Astrocyte (in vitro differentiated cells and primary cell): ENCODE measurements at regions not wholly inside any gene's neighbourhood (a gene's known extent, or its start where the extent isn't known, plus 50 kb on each side); places are given as distances from the start of the nearest gene placed in this dataset.
A peak's percentile ranks its signal among the peaks of the same experiment; 100 is the strongest.

Source experiments
- DNase-seq: peaks from one replicate; pipeline ENCODE4 v3.0.0-alpha.2; 2010; ENCODE audit warnings: low read depth
- FAIRE-seq: peaks from 2 replicates; lab custom pipeline; 2011; peaks lifted over from hg19 to GRCh38; lab: Jason Lieb, UNC
- H2AFZ ChIP-seq: 2 replicates; pipeline ENCODE4 v1.6.0; 2012; ENCODE audit warnings: low read depth, low read length, inconsistent platforms
- H3K27ac ChIP-seq: 2 replicates; pipeline ENCODE4 v1.5.1; 2011; ENCODE audit warnings: low read depth, low read length, inconsistent platforms
- H3K27me3 ChIP-seq: 2 replicates; pipeline ENCODE4 v1.6.0; 2011; ENCODE audit warnings: low read length, inconsistent platforms; ENCODE audit not compliant: insufficient read depth
- H3K36me3 ChIP-seq: 2 replicates; pipeline ENCODE4 v1.5.1; 2011; ENCODE audit warnings: low read length, inconsistent platforms; ENCODE audit not compliant: insufficient read depth
- H3K4me1 ChIP-seq: 2 replicates; pipeline ENCODE4 v1.5.1; 2011; ENCODE audit warnings: low read length, inconsistent platforms; ENCODE audit not compliant: insufficient read depth
- H3K4me2 ChIP-seq: 2 replicates; pipeline ENCODE4 v1.6.0; 2012; ENCODE audit warnings: low read length, inconsistent platforms
- H3K4me3 ChIP-seq: 2 replicates; pipeline ENCODE4 v1.5.1; 2011; ENCODE audit warnings: low read depth, mild to moderate bottlenecking, low read length, inconsistent platforms; ENCODE audit not compliant: insufficient read depth
- H3K79me2 ChIP-seq: 2 replicates; pipeline ENCODE4 v1.6.0; 2012; ENCODE audit warnings: mild to moderate bottlenecking, low read length, inconsistent platforms; ENCODE audit not compliant: insufficient read depth
- H3K9ac ChIP-seq: 2 replicates; pipeline ENCODE4 v1.6.0; 2012; ENCODE audit warnings: mild to moderate bottlenecking, low read length, inconsistent platforms
- H3K9me3 ChIP-seq: 2 replicates; pipeline ENCODE4 v1.5.1; 2012; ENCODE audit warnings: low read depth, mild to moderate bottlenecking, low read length, inconsistent platforms; ENCODE audit not compliant: insufficient read depth
- H4K20me1 ChIP-seq: 2 replicates; pipeline ENCODE4 v1.6.0; 2012; ENCODE audit warnings: low read length, inconsistent platforms; ENCODE audit not compliant: insufficient read depth
- H3K27ac Mint-ChIP-seq: one replicate; pipeline ENCODE4 v1.8.0; 2021; ENCODE audit warnings: mild to moderate bottlenecking, mixed read lengths; ENCODE audit not compliant: unreplicated experiment
- H3K27me3 Mint-ChIP-seq: one replicate; pipeline ENCODE4 v1.8.0; 2021; ENCODE audit warnings: low read depth, mixed read lengths; ENCODE audit not compliant: unreplicated experiment
- H3K36me3 Mint-ChIP-seq: one replicate; pipeline ENCODE4 v1.8.0; 2021; ENCODE audit warnings: low read depth, mixed read lengths; ENCODE audit not compliant: unreplicated experiment
- H3K4me1 Mint-ChIP-seq: one replicate; pipeline ENCODE4 v1.8.0; 2021; ENCODE audit warnings: low read depth, mixed read lengths; ENCODE audit not compliant: unreplicated experiment
- H3K4me3 Mint-ChIP-seq: one replicate; pipeline ENCODE4 v1.8.0; 2021; ENCODE audit warnings: mild to moderate bottlenecking, moderate library complexity, mixed read lengths; ENCODE audit not compliant: unreplicated experiment
- H3K9me3 Mint-ChIP-seq: one replicate; pipeline ENCODE4 v1.8.0; 2021; ENCODE audit warnings: mild to moderate bottlenecking, mixed read lengths; ENCODE audit not compliant: unreplicated experiment
- CTCF ChIP-seq: IDR thresholded peaks from 2 replicates; pipeline ENCODE4 v1.5.1; 2011; ENCODE audit warnings: low read depth, mild to moderate bottlenecking, inconsistent platforms, low read length, moderate library complexity; ENCODE audit not compliant: insufficient read depth
- EZH2 ChIP-seq: IDR thresholded peaks from 2 replicates; pipeline ENCODE4 v1.6.1; 2012; ENCODE audit warnings: mild to moderate bottlenecking, low read length, inconsistent platforms; ENCODE audit not compliant: insufficient read depth

- no peaks in the 10 kb centered on the region for H3K79me2 ChIP-seq
- H2AFZ ChIP-seq, result no peak overlapping the region
- no peaks in the 10 kb centered on the region for H3K9me3 Mint-ChIP-seq
- no peaks in the 10 kb centered on the region for H3K36me3 Mint-ChIP-seq
- no peaks in the 10 kb centered on the region for H3K27me3 Mint-ChIP-seq
- H3K4me2 ChIP-seq, result no peak overlapping the region
- H3K36me3 ChIP-seq, result no peaks in the 10 kb centered on the region
- no peaks in the 10 kb centered on the region for H3K9me3 ChIP-seq
- H3K4me1 Mint-ChIP-seq, result peaks cover 20% of the 10 kb centered on the region
- no peak overlapping the region for H3K4me3 ChIP-seq
- no peak overlapping the region for H3K9ac ChIP-seq
- no peaks in the 10 kb centered on the region for H4K20me1 ChIP-seq
- H3K27me3 ChIP-seq, result no peaks in the 10 kb centered on the region
- no peak for DNase-seq
- TF ChIP-seq CTCF, result no peak
- no peak for TF ChIP-seq EZH2
- no peak overlapping the region for H3K4me3 Mint-ChIP-seq
- FAIRE-seq, result no peak
- H3K27ac Mint-ChIP-seq, result no peak overlapping the region
- H3K4me1 ChIP-seq, result no peaks in the 10 kb centered on the region
- H3K27ac ChIP-seq, result no peak overlapping the region
Observed at GRCh38 chr7:121800916-121801675, 71.9 kb upstream of the PTPRZ1 start.

GRCh38 chr7:121798896-121799295 lies 74.1 kb upstream of the PTPRZ1 start:
- Histone ChIP-seq H3K27me3 (no peaks in the 10 kb centered on the region), H3K79me2 (no peaks in the 10 kb centered on the region), H3K9ac (no peak overlapping the region), H3K9me3 (no peaks in the 10 kb centered on the region), H3K4me3 (no peak overlapping the region), H3K36me3 (no peaks in the 10 kb centered on the region), H4K20me1 (no peaks in the 10 kb centered on the region), H3K27ac (peak overlapping the region; percentile 2), H3K4me1 (no peaks in the 10 kb centered on the region), H2AFZ (peak overlapping the region; percentile 27), H3K4me2 (no peak overlapping the region)
- no peak for FAIRE-seq
- H3K4me3 Mint-ChIP-seq, result no peak overlapping the region
- peak overlapping the region; percentile 72 for H3K27ac Mint-ChIP-seq
- H3K27me3 Mint-ChIP-seq, result no peaks in the 10 kb centered on the region
- no peaks in the 10 kb centered on the region for H3K36me3 Mint-ChIP-seq
- H3K4me1 Mint-ChIP-seq, result peaks cover 20% of the 10 kb centered on the region
- no peaks in the 10 kb centered on the region for H3K9me3 Mint-ChIP-seq
- TF ChIP-seq CTCF, result no peak
- no peak for TF ChIP-seq EZH2
- peak; percentile 19 for DNase-seq

- DNase-seq, result no peak
- FAIRE-seq, result no peak
- Mint-ChIP-seq H3K36me3 (no peaks in the 10 kb centered on the region), H3K4me3 (no peak overlapping the region), H3K27me3 (no peaks in the 10 kb centered on the region), H3K27ac (peak overlapping the region; percentile 72), H3K9me3 (no peaks in the 10 kb centered on the region), H3K4me1 (peaks cover 20% of the 10 kb centered on the region)
- H3K4me2 ChIP-seq, result no peak overlapping the region
- H3K4me1 ChIP-seq, result no peaks in the 10 kb centered on the region
- no peaks in the 10 kb centered on the region for H3K9me3 ChIP-seq
- H3K27ac ChIP-seq, result peak overlapping the region; percentile 2
- no peaks in the 10 kb centered on the region for H3K36me3 ChIP-seq
- H3K79me2 ChIP-seq, result no peaks in the 10 kb centered on the region
- H3K4me3 ChIP-seq, result no peak overlapping the region
- H3K27me3 ChIP-seq, result no peaks in the 10 kb centered on the region
- no peak overlapping the region for H2AFZ ChIP-seq
- H3K9ac ChIP-seq, result no peak overlapping the region
- TF ChIP-seq CTCF (no peak), EZH2 (no peak)
- H4K20me1 ChIP-seq, result no peaks in the 10 kb centered on the region
Observed at GRCh38 chr7:121798453-121798840, 74.5 kb upstream of the PTPRZ1 start.
